ENCODE measurements at regions not wholly inside any gene's neighbourhood (a gene's known extent, or its start where the extent isn't known, plus 50 kb on each side); places are given as distances from the start of the nearest gene placed in this dataset.

- Histone ChIP-seq H2BK120ac (ENCODE audit: low read depth, low read length) (no peak overlapping the region), H2BK5ac (ENCODE audit: low read length) (no peak overlapping the region), H3K36me3 (replicated peaks in 1 of 2; ENCODE audit: control insufficient read depth in 2 of 2, insufficient read depth in 2 of 2, low read length in 2 of 2) (no peaks in the 10 kb centered on the region), H3K27me3 (ENCODE audit: control insufficient read depth in 3 of 3, insufficient read depth in 3 of 3, low read depth in 1 of 3, low read length in 3 of 3) (no peaks in the 10 kb centered on the region), H3K18ac (ENCODE audit: low read length) (no peak overlapping the region), H2BK15ac (ENCODE audit: low read length) (no peak overlapping the region), H3K4ac (ENCODE audit: low read length) (no peak overlapping the region), H3K79me1 (ENCODE audit: low read depth, low read length) (no peaks in the 10 kb centered on the region), H3K23ac (ENCODE audit: low read depth, low read length, poor library complexity) (no peak overlapping the region), H3K27ac (replicated peaks; ENCODE audit: low read length) (no peak overlapping the region), H2AFZ (ENCODE audit: low read length) (no peak overlapping the region), H3K14ac (ENCODE audit: low read length) (no peak overlapping the region), H3K9ac (ENCODE audit: low read depth, low read length, poor library complexity) (no peak overlapping the region), H4K8ac (ENCODE audit: low read depth, low read length) (no peak overlapping the region), H3K4me2 (ENCODE audit: insufficient read depth, low read length, poor library complexity, severe bottlenecking) (no peak overlapping the region), H2BK12ac (ENCODE audit: low read length) (no peak overlapping the region), H3K4me3 (ENCODE audit: low read length in 2 of 2) (no peak overlapping the region), H4K91ac (ENCODE audit: low read depth, low read length, poor library complexity) (no peak overlapping the region), H2AK5ac (ENCODE audit: low read depth, low read length) (no peak overlapping the region), H3K9me3 (replicated peaks in 1 of 2; ENCODE audit: control insufficient read depth in 2 of 2, insufficient read depth in 1 of 2, low read depth in 1 of 2, low read length in 2 of 2) (no peaks in the 10 kb centered on the region), H3K4me1 (ENCODE audit: control insufficient read depth in 2 of 2, insufficient read depth in 1 of 2, low read depth in 1 of 2, low read length in 2 of 2) (no peaks in the 10 kb centered on the region)
- DNase-seq (ENCODE audit: low spot score), result no peak
- WGBS, 2 donors (ENCODE audit: extremely low coverage in 2 of 2, insufficient read length in 2 of 2, insufficient replicate concordance in 1 of 2), result no CpG with 5 or more reads among the region's 7 CpGs
These were observed 57.9 kb downstream of the PYDC2 start for GRCh38 chr3:191518861-191519260.

GRCh38 chr3:191521055-191521454, 60.1 kb downstream of the PYDC2 start:
- H2BK5ac ChIP-seq (ENCODE audit: low read length), result no peak overlapping the region
- no peak overlapping the region for H4K91ac ChIP-seq (ENCODE audit: low read depth, low read length, poor library complexity)
- no peaks in the 10 kb centered on the region for H3K36me3 ChIP-seq (replicated peaks in 1 of 2; ENCODE audit: control insufficient read depth in 2 of 2, insufficient read depth in 2 of 2, low read length in 2 of 2)
- H3K4ac ChIP-seq (ENCODE audit: low read length), result no peak overlapping the region
- H3K27me3 ChIP-seq (ENCODE audit: control insufficient read depth in 3 of 3, insufficient read depth in 3 of 3, low read depth in 1 of 3, low read length in 3 of 3), result no peaks in the 10 kb centered on the region
- H3K18ac ChIP-seq (ENCODE audit: low read length), result no peak overlapping the region
- no peak for DNase-seq (ENCODE audit: low spot score)
- no peaks in the 10 kb centered on the region for H3K79me1 ChIP-seq (ENCODE audit: low read depth, low read length)
- no peaks in the 10 kb centered on the region for H3K4me1 ChIP-seq (ENCODE audit: control insufficient read depth in 2 of 2, insufficient read depth in 1 of 2, low read depth in 1 of 2, low read length in 2 of 2)
- H4K8ac ChIP-seq (ENCODE audit: low read depth, low read length), result no peak overlapping the region
- no peak overlapping the region for H2BK15ac ChIP-seq (ENCODE audit: low read length)
- no peak overlapping the region for H2BK120ac ChIP-seq (ENCODE audit: low read depth, low read length)
- H3K4me2 ChIP-seq (ENCODE audit: insufficient read depth, low read length, poor library complexity, severe bottlenecking), result no peak overlapping the region
- no peak overlapping the region for H3K27ac ChIP-seq (replicated peaks; ENCODE audit: low read length)
- no peak overlapping the region for H3K23ac ChIP-seq (ENCODE audit: low read depth, low read length, poor library complexity)
- H2AK5ac ChIP-seq (ENCODE audit: low read depth, low read length), result no peak overlapping the region
- H3K9me3 ChIP-seq (replicated peaks in 1 of 2; ENCODE audit: control insufficient read depth in 2 of 2, insufficient read depth in 1 of 2, low read depth in 1 of 2, low read length in 2 of 2), result no peaks in the 10 kb centered on the region
- H3K14ac ChIP-seq (ENCODE audit: low read length), result no peak overlapping the region
- no peak overlapping the region for H3K9ac ChIP-seq (ENCODE audit: low read depth, low read length, poor library complexity)
- H2AFZ ChIP-seq (ENCODE audit: low read length), result no peak overlapping the region
- WGBS, 2 donors (ENCODE audit: extremely low coverage in 2 of 2, insufficient read length in 2 of 2, insufficient replicate concordance in 1 of 2), result no CpG with 5 or more reads among the region's 3 CpGs
- H2BK12ac ChIP-seq (ENCODE audit: low read length), result no peak overlapping the region
- H3K4me3 ChIP-seq (ENCODE audit: low read length in 2 of 2), result no peak overlapping the region

- no peak overlapping the region for H3K18ac ChIP-seq (ENCODE audit: low read length)
- H2BK5ac ChIP-seq (ENCODE audit: low read length), result no peak overlapping the region
- no peak for DNase-seq (ENCODE audit: low spot score)
- H3K9me3 ChIP-seq (replicated peaks in 1 of 2; ENCODE audit: control insufficient read depth in 2 of 2, insufficient read depth in 1 of 2, low read depth in 1 of 2, low read length in 2 of 2), result no peaks in the 10 kb centered on the region
- no peak overlapping the region for H3K4me3 ChIP-seq (ENCODE audit: low read length in 2 of 2)
- H3K79me1 ChIP-seq (ENCODE audit: low read depth, low read length), result no peaks in the 10 kb centered on the region
- no peaks in the 10 kb centered on the region for H3K36me3 ChIP-seq (replicated peaks in 1 of 2; ENCODE audit: control insufficient read depth in 2 of 2, insufficient read depth in 2 of 2, low read length in 2 of 2)
- H4K8ac ChIP-seq (ENCODE audit: low read depth, low read length), result no peak overlapping the region
- no peak overlapping the region for H3K4ac ChIP-seq (ENCODE audit: low read length)
- no peak overlapping the region for H2BK12ac ChIP-seq (ENCODE audit: low read length)
- H3K27me3 ChIP-seq (ENCODE audit: control insufficient read depth in 3 of 3, insufficient read depth in 3 of 3, low read depth in 1 of 3, low read length in 3 of 3), result no peaks in the 10 kb centered on the region
- no peak overlapping the region for H3K23ac ChIP-seq (ENCODE audit: low read depth, low read length, poor library complexity)
- H3K4me1 ChIP-seq (ENCODE audit: control insufficient read depth in 2 of 2, insufficient read depth in 1 of 2, low read depth in 1 of 2, low read length in 2 of 2), result no peaks in the 10 kb centered on the region
- H4K91ac ChIP-seq (ENCODE audit: low read depth, low read length, poor library complexity), result no peak overlapping the region
- no peak overlapping the region for H3K27ac ChIP-seq (replicated peaks; ENCODE audit: low read length)
- no peak overlapping the region for H2AK5ac ChIP-seq (ENCODE audit: low read depth, low read length)
- H2BK120ac ChIP-seq (ENCODE audit: low read depth, low read length), result no peak overlapping the region
- H2BK15ac ChIP-seq (ENCODE audit: low read length), result no peak overlapping the region
- H3K4me2 ChIP-seq (ENCODE audit: insufficient read depth, low read length, poor library complexity, severe bottlenecking), result no peak overlapping the region
- no CpG with 5 or more reads among the region's 8 CpGs for WGBS, 2 donors (ENCODE audit: extremely low coverage in 2 of 2, insufficient read length in 2 of 2, insufficient replicate concordance in 1 of 2)
- H3K14ac ChIP-seq (ENCODE audit: low read length), result no peak overlapping the region
- H2AFZ ChIP-seq (ENCODE audit: low read length), result no peak overlapping the region
- H3K9ac ChIP-seq (ENCODE audit: low read depth, low read length, poor library complexity), result no peak overlapping the region
These were observed 62.2 kb downstream of the PYDC2 start for GRCh38 chr3:191523148-191523547.

- Histone ChIP-seq H3K27me3 (ENCODE audit: control insufficient read depth in 3 of 3, insufficient read depth in 3 of 3, low read depth in 1 of 3, low read length in 3 of 3) (no peaks in the 10 kb centered on the region), H3K9ac (ENCODE audit: low read depth, low read length, poor library complexity) (no peak overlapping the region), H4K8ac (ENCODE audit: low read depth, low read length) (no peak overlapping the region), H3K27ac (replicated peaks; ENCODE audit: low read length) (no peak overlapping the region), H3K14ac (ENCODE audit: low read length) (no peak overlapping the region), H2AFZ (ENCODE audit: low read length) (no peak overlapping the region), H3K4me1 (ENCODE audit: control insufficient read depth in 2 of 2, insufficient read depth in 1 of 2, low read depth in 1 of 2, low read length in 2 of 2) (no peaks in the 10 kb centered on the region), H2AK5ac (ENCODE audit: low read depth, low read length) (no peak overlapping the region), H3K79me1 (ENCODE audit: low read depth, low read length) (no peaks in the 10 kb centered on the region), H3K18ac (ENCODE audit: low read length) (no peak overlapping the region), H4K91ac (ENCODE audit: low read depth, low read length, poor library complexity) (no peak overlapping the region), H3K4ac (ENCODE audit: low read length) (no peak overlapping the region), H3K36me3 (replicated peaks in 1 of 2; ENCODE audit: control insufficient read depth in 2 of 2, insufficient read depth in 2 of 2, low read length in 2 of 2) (no peaks in the 10 kb centered on the region), H2BK12ac (ENCODE audit: low read length) (no peak overlapping the region), H3K4me3 (ENCODE audit: low read length in 2 of 2) (no peak overlapping the region), H2BK15ac (ENCODE audit: low read length) (no peak overlapping the region), H2BK5ac (ENCODE audit: low read length) (no peak overlapping the region), H3K23ac (ENCODE audit: low read depth, low read length, poor library complexity) (no peak overlapping the region), H3K9me3 (replicated peaks in 1 of 2; ENCODE audit: control insufficient read depth in 2 of 2, insufficient read depth in 1 of 2, low read depth in 1 of 2, low read length in 2 of 2) (no peaks in the 10 kb centered on the region), H2BK120ac (ENCODE audit: low read depth, low read length) (no peak overlapping the region), H3K4me2 (ENCODE audit: insufficient read depth, low read length, poor library complexity, severe bottlenecking) (no peak overlapping the region)
- DNase-seq (ENCODE audit: low spot score), result no peak
- no CpG with 5 or more reads among the region's 1 CpG for WGBS, 2 donors (ENCODE audit: extremely low coverage in 2 of 2, insufficient read length in 2 of 2, insufficient replicate concordance in 1 of 2)
These were observed 67.6 kb downstream of the PYDC2 start for GRCh38 chr3:191528589-191528988.

All from neuronal stem cell (in vitro differentiated cells).